ENCODE measurements at regions not wholly inside any gene's neighbourhood (a gene's known extent, or its start where the extent isn't known, plus 50 kb on each side); places are given as distances from the start of the nearest gene placed in this dataset.
"Not testable (repeated sequence)": the region's sequence is repeated elsewhere in the genome, so short reads cannot be mapped to it uniquely, and the experiment has no call there.

DNA sequence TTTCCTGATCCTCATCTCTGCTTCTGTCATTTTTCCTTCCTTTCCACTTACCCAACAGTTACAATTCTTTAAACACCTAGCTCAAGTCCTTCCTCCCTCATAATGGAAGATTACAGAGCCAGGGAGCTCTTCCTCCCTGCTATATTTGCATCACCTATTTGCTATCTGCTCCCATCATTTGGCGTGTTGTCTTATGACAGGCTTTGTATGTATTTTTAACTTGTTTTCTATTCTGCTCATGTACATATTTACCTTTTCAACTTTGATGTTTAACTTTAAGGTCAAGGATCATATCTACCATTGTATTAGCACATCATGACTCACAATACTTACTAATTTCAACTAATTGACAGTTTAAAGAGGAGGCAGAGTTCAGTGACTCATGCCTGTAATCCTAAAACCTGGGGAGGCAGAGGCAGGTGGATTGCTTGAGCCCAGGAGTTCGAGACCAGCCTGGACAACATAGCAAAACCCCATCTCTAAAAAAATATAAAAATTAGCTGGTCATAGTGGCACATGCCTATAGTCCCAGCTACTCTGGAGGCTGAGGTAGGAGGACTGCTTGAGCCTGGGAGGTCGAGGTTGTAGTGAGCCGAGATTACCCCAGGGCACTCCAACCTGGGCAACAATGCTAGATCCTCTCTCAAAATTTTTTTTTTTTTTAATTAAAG is 92.5 kb upstream of the FOXN2 start:
- WGBS: 84% methylated on average over 4 of the region's 4 CpGs
- Histone ChIP-seq H3K4me3 (ENCODE audit: low read length in 2 of 2) (no peak overlapping the region), H3K27ac (ENCODE audit: low read depth in 1 of 2, low read length in 1 of 2) (no peak overlapping the region), H3K9me3 (ENCODE audit: control insufficient read depth in 2 of 2, insufficient read depth in 1 of 2, low read length in 1 of 2) (no peaks in the 10 kb centered on the region), H3K27me3 (ENCODE audit: control insufficient read depth in 2 of 2, insufficient read depth in 1 of 2, low read length in 1 of 2) (no peaks in the 10 kb centered on the region), H3K36me3 (ENCODE audit: control insufficient read depth in 2 of 2, insufficient read depth in 2 of 2, low read length in 1 of 2) (no peaks in the 10 kb centered on the region), H3K4me1 (ENCODE audit: control insufficient read depth in 2 of 2, insufficient read depth in 2 of 2, low read length in 2 of 2) (no peaks in the 10 kb centered on the region)
- DNase-seq (ENCODE audit: low read depth in 6 of 9, low spot score in 9 of 9): no peak

DNA sequence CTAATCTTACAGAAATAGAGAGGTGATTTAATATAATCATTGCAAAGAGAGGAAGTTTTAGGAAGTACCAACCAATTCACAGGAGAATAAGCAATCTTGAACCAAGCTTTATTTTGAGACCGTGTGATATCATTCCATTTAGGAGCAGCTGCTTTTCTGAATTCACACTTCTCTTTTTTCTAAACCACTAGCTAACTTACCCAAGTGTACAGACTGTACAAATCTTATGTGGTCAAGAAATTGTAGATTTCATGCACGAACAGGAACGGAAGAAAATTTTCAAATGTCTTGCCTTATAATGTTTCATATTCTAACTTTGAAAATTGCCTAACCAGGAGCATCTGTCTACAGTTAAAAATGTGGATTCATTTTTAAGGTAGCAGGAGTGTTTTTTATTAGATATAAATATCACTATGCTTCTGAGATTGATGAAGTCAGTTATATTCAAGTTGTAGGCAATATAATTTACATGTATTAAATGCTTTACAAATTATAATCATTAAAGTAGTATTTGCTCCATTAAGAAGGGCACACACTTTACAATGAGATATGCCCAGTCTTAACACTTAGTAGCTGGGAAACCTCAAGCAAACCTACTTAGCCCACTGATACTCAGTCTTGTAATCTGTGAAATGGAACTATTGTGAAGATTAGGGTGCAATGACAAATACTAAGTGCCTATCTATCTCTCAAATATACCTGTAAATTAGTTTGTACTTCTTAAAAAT is 86.7 kb upstream of the FOXN2 start:
- DNase-seq (ENCODE audit: low read depth in 6 of 9, low spot score in 9 of 9): peak in 1 of 9 donors; percentile 19
- H3K27ac ChIP-seq (ENCODE audit: low read depth in 1 of 2, low read length in 1 of 2): no peak overlapping the region

DNA sequence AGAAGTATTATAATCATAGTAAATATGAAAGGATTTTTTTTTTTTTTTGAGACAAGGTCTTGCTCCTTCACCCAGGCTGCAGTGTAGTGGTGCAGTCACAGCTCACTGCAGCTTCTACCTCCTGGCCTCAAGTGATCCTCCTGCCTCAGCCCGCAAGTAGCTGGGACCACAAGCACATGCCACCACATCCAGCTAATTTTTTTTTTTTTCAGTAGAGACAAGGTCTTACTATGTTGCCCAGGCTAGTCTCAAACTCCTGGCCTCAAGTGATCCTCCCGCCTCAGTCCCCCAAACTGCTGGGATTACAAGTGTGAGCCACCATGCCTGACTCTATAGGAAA is 86.2 kb upstream of the FOXN2 start:
- no peak overlapping the region for H3K27ac ChIP-seq (ENCODE audit: low read depth in 1 of 2, low read length in 1 of 2)
- WGBS: 92% methylated on average over 2 of the region's 2 CpGs

More for the DNA sequence above, 86.7 kb upstream of the FOXN2 start:
- no peaks in the 10 kb centered on the region for H3K36me3 ChIP-seq (ENCODE audit: control insufficient read depth in 2 of 2, insufficient read depth in 2 of 2, low read length in 1 of 2)
- 21% methylated on average over 3 of the region's 3 CpGs for WGBS
- H3K4me3 ChIP-seq (ENCODE audit: low read length in 2 of 2): no peak overlapping the region
- H3K9me3 ChIP-seq (ENCODE audit: control insufficient read depth in 2 of 2, insufficient read depth in 1 of 2, low read length in 1 of 2): no peaks in the 10 kb centered on the region
- no peaks in the 10 kb centered on the region for H3K27me3 ChIP-seq (ENCODE audit: control insufficient read depth in 2 of 2, insufficient read depth in 1 of 2, low read length in 1 of 2)
- H3K4me1 ChIP-seq (ENCODE audit: control insufficient read depth in 2 of 2, insufficient read depth in 2 of 2, low read length in 2 of 2): no peaks in the 10 kb centered on the region

DNA sequence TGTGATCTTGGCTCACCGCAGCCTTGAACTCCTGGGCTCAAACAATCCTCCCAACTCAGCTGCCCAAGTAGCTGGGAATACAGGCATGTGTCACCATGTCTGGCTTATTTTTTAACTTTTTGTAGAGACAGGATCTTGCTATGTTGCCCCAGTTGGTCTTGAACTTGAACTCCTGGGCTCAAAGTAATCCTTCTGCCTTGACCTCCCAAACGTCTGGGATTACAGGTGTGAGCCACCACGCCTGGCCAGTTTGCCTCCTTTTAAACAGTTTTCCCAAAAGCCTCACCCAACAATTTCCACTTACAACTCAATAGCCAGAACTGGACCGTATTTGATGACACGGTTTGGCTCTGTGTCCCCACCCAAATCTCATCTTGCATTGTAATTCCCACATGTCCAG is 85.4 kb upstream of the FOXN2 start:
- no peaks in the 10 kb centered on the region for H3K4me1 ChIP-seq (ENCODE audit: control insufficient read depth in 2 of 2, insufficient read depth in 2 of 2, low read length in 2 of 2)
- H3K9me3 ChIP-seq (ENCODE audit: control insufficient read depth in 2 of 2, insufficient read depth in 1 of 2, low read length in 1 of 2): no peaks in the 10 kb centered on the region
- H3K4me3 ChIP-seq (ENCODE audit: low read length in 2 of 2): no peak overlapping the region
- no peaks in the 10 kb centered on the region for H3K36me3 ChIP-seq (ENCODE audit: control insufficient read depth in 2 of 2, insufficient read depth in 2 of 2, low read length in 1 of 2)
- H3K27ac ChIP-seq (ENCODE audit: low read depth in 1 of 2, low read length in 1 of 2): no peak overlapping the region
- 96% methylated on average over 5 of the region's 5 CpGs for WGBS
- no peak for DNase-seq (ENCODE audit: low read depth in 6 of 9, low spot score in 9 of 9)
- H3K27me3 ChIP-seq (ENCODE audit: control insufficient read depth in 2 of 2, insufficient read depth in 1 of 2, low read length in 1 of 2): no peaks in the 10 kb centered on the region

More for the DNA sequence above, 86.2 kb upstream of the FOXN2 start:
- no peaks in the 10 kb centered on the region for H3K9me3 ChIP-seq (ENCODE audit: control insufficient read depth in 2 of 2, insufficient read depth in 1 of 2, low read length in 1 of 2)
- H3K4me1 ChIP-seq (ENCODE audit: control insufficient read depth in 2 of 2, insufficient read depth in 2 of 2, low read length in 2 of 2): no peaks in the 10 kb centered on the region
- H3K4me3 ChIP-seq (ENCODE audit: low read length in 2 of 2): no peak overlapping the region
- H3K36me3 ChIP-seq (ENCODE audit: control insufficient read depth in 2 of 2, insufficient read depth in 2 of 2, low read length in 1 of 2): no peaks in the 10 kb centered on the region
- no peak for DNase-seq (ENCODE audit: low read depth in 6 of 9, low spot score in 9 of 9)
- H3K27me3 ChIP-seq (ENCODE audit: control insufficient read depth in 2 of 2, insufficient read depth in 1 of 2, low read length in 1 of 2): no peaks in the 10 kb centered on the region

DNA sequence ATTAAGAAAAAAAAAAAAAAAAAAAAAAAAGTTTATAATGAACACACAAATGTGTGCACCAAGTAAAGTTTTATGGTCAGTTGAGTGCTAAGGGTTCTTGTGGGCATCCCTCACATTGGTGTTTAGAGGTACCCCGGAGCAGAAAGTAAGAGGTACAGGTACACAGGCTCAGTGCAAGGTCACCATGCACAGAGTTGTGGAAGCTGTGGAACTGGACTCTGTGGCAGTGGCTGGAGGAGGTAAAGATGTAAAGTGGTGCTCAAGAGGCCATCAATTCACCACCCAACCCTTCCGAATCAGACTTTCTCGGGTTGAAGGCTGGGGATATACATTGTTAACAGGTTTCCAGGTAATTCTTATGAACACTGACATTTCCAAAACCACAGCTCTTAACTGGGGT is 83.6 kb upstream of the FOXN2 start:
- Histone ChIP-seq H3K27ac (ENCODE audit: low read depth in 1 of 2, low read length in 1 of 2) (no peak overlapping the region), H3K36me3 (ENCODE audit: control insufficient read depth in 2 of 2, insufficient read depth in 2 of 2, low read length in 1 of 2) (no peaks in the 10 kb centered on the region), H3K27me3 (ENCODE audit: control insufficient read depth in 2 of 2, insufficient read depth in 1 of 2, low read length in 1 of 2) (no peaks in the 10 kb centered on the region), H3K4me3 (ENCODE audit: low read length in 2 of 2) (no peak overlapping the region), H3K9me3 (ENCODE audit: control insufficient read depth in 2 of 2, insufficient read depth in 1 of 2, low read length in 1 of 2) (no peaks in the 10 kb centered on the region), H3K4me1 (ENCODE audit: control insufficient read depth in 2 of 2, insufficient read depth in 2 of 2, low read length in 2 of 2) (no peaks in the 10 kb centered on the region)
- no peak for DNase-seq (ENCODE audit: low read depth in 6 of 9, low spot score in 9 of 9)
- 97% methylated on average over 3 of the region's 3 CpGs for WGBS

DNA sequence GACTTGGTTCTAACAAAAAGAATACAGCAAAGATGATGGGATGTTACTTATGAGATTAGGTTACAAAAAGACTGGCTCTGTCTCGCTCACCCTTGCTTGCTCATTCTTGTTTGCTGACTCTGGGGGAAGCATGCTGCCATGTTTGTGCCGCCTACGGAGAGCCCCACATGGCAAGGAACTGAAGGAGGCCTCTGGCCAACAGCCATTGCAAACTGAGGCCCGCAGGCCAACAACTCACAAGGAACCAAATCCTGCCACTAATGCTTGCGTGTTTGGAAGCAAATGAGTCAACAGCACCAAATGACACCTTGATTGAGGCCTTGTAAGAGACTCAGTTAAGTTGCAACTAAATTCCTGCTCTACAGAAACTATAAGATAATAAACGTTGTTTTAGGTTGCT is 82.1 kb upstream of the FOXN2 start:
- no peak overlapping the region for H3K27ac ChIP-seq (ENCODE audit: low read depth in 1 of 2, low read length in 1 of 2)
- no peak for DNase-seq (ENCODE audit: low read depth in 6 of 9, low spot score in 9 of 9)
- no peak overlapping the region for H3K4me3 ChIP-seq (ENCODE audit: low read length in 2 of 2)
- H3K36me3 ChIP-seq (ENCODE audit: control insufficient read depth in 2 of 2, insufficient read depth in 2 of 2, low read length in 1 of 2): no peaks in the 10 kb centered on the region
- no peaks in the 10 kb centered on the region for H3K9me3 ChIP-seq (ENCODE audit: control insufficient read depth in 2 of 2, insufficient read depth in 1 of 2, low read length in 1 of 2)
- H3K27me3 ChIP-seq (ENCODE audit: control insufficient read depth in 2 of 2, insufficient read depth in 1 of 2, low read length in 1 of 2): no peaks in the 10 kb centered on the region
- H3K4me1 ChIP-seq (ENCODE audit: control insufficient read depth in 2 of 2, insufficient read depth in 2 of 2, low read length in 2 of 2): no peaks in the 10 kb centered on the region
- WGBS: 78% methylated on average over 6 of the region's 6 CpGs

DNA sequence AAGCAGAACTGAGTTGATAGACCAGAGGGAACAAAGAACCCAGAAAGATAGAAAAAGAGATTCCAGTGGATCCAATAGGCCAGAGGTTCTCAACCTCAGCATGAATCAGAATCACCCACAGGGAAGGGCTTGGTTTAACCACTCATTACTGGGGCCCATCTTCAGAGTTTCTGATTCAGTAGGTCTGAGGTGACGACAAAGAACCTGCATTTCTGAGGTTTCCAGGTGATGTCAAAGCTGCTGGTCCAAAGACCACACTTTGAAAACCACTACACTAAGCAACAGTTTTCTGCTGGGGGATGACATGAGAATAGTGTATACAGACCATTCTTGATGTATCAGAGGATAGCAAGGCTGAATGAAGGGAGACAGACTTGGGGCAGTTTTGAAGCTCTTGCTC is 81.5 kb upstream of the FOXN2 start:
- no peaks in the 10 kb centered on the region for H3K4me1 ChIP-seq (ENCODE audit: control insufficient read depth in 2 of 2, insufficient read depth in 2 of 2, low read length in 2 of 2)
- no peaks in the 10 kb centered on the region for H3K36me3 ChIP-seq (ENCODE audit: control insufficient read depth in 2 of 2, insufficient read depth in 2 of 2, low read length in 1 of 2)
- H3K9me3 ChIP-seq (ENCODE audit: control insufficient read depth in 2 of 2, insufficient read depth in 1 of 2, low read length in 1 of 2): no peaks in the 10 kb centered on the region
- H3K27me3 ChIP-seq (ENCODE audit: control insufficient read depth in 2 of 2, insufficient read depth in 1 of 2, low read length in 1 of 2): no peaks in the 10 kb centered on the region
- WGBS: 97% methylated on average over 1 of the region's 1 CpG
- H3K27ac ChIP-seq (ENCODE audit: low read depth in 1 of 2, low read length in 1 of 2): no peak overlapping the region
- no peak for DNase-seq (ENCODE audit: low read depth in 6 of 9, low spot score in 9 of 9)
- no peak overlapping the region for H3K4me3 ChIP-seq (ENCODE audit: low read length in 2 of 2)

DNA sequence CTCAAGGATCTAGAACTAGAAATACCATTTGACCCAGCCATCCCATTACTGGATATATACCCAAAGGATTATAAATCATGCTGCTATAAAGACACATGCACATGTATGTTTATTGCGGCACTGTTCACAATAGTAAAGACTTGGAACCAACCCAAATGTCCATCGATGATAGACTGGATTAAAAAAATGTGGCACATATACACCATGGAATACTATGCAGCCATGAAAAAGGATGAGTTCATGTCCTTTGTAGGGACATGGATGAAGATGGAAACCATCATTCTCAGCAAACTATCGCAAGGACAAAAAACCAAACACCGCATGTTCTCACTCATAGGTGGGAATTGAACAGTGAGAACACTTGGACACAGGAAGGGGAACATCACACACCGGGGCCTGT is 80.7 kb upstream of the FOXN2 start:
- not testable (repeated sequence) for H3K4me3 ChIP-seq (ENCODE audit: low read length in 2 of 2); H3K9me3 ChIP-seq (ENCODE audit: control insufficient read depth in 2 of 2, insufficient read depth in 1 of 2, low read length in 1 of 2); H3K27me3 ChIP-seq (ENCODE audit: control insufficient read depth in 2 of 2, insufficient read depth in 1 of 2, low read length in 1 of 2); H3K36me3 ChIP-seq (ENCODE audit: control insufficient read depth in 2 of 2, insufficient read depth in 2 of 2, low read length in 1 of 2); H3K4me1 ChIP-seq (ENCODE audit: control insufficient read depth in 2 of 2, insufficient read depth in 2 of 2, low read length in 2 of 2); DNase-seq (ENCODE audit: low read depth in 6 of 9, low spot score in 9 of 9); H3K27ac ChIP-seq (ENCODE audit: low read depth in 1 of 2, low read length in 1 of 2)
- WGBS: 98% methylated on average over 5 of the region's 5 CpGs

DNA sequence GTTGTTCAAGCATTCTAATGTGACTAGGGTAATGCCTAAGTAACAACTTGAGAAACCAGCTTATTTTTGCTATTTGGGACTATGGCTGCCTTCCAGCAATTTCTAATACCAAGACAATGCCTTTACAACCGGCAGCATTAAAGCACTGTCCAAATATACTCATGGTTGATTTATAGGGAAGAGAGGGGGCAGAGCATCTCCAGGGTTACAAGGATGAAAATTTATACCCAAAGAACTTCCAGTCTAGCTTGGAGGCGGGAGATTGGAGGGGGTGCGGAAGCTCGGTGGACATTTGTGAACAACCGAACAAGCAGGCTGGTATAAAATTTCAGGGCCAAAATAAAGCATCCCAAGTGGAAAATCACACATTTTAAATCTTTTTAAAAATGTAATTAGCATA is 79.4 kb upstream of the FOXN2 start:
- Histone ChIP-seq H3K9me3 (ENCODE audit: control insufficient read depth in 2 of 2, insufficient read depth in 1 of 2, low read length in 1 of 2) (no peaks in the 10 kb centered on the region), H3K27ac (ENCODE audit: low read depth in 1 of 2, low read length in 1 of 2) (no peak overlapping the region), H3K27me3 (ENCODE audit: control insufficient read depth in 2 of 2, insufficient read depth in 1 of 2, low read length in 1 of 2) (no peaks in the 10 kb centered on the region), H3K4me3 (ENCODE audit: low read length in 2 of 2) (no peak overlapping the region), H3K36me3 (ENCODE audit: control insufficient read depth in 2 of 2, insufficient read depth in 2 of 2, low read length in 1 of 2) (no peaks in the 10 kb centered on the region), H3K4me1 (ENCODE audit: control insufficient read depth in 2 of 2, insufficient read depth in 2 of 2, low read length in 2 of 2) (no peaks in the 10 kb centered on the region)
- WGBS: 93% methylated on average over 5 of the region's 5 CpGs
- no peak for DNase-seq (ENCODE audit: low read depth in 6 of 9, low spot score in 9 of 9)
